Panc1 (cell line): ENCODE measurements at regions not wholly inside any gene's neighbourhood (a gene's known extent, or its start where the extent isn't known, plus 50 kb on each side); places are given as distances from the start of the nearest gene placed in this dataset.

Experiments used
- ATAC-seq: fragments of 200-7000 bp; cut with Tn5 transposase; 2 replicates; pipeline ENCODE4 v1.9.1; 2020; ENCODE audit warnings: mild to moderate bottlenecking, moderate library complexity
- BruUV-seq: library from RNA; stranded (reverse); fragments of 400-500 nt; replicated peaks from 2 replicates; lab custom pipeline; 2021; lab: Mats Ljungman, UMichigan
- CTCF ChIA-PET: fragments of 300-600 bp; sonication (Branson Sonifier 250); formaldehyde crosslinking; loops from one replicate; lab custom pipeline; 2022; ENCODE audit warnings: antibody characterized with exemption; lab: Charles Lee
- POLR2A ChIA-PET: fragments of 300-600 bp; sonication (Branson Sonifier 250); formaldehyde crosslinking; loops from one replicate; lab custom pipeline; 2022; ENCODE audit warnings: antibody characterized with exemption; lab: Charles Lee
- DNase-seq: peaks from one replicate; pipeline ENCODE4 v3.0.0-alpha.2; 2010; ENCODE audit warnings: low read depth, low spot score
- H3K27ac ChIP-seq: 2 replicates; pipeline ENCODE4 v1.5.1; 2011; ENCODE audit warnings: mild to moderate bottlenecking, low read length, inconsistent platforms
- H3K27me3 ChIP-seq: fragments of 200-500 bp; sonication (Bioruptor generic); 2 replicates; pipeline ENCODE4 v1.6.0; 2014; ENCODE audit warnings: low read length, inconsistent platforms; ENCODE audit not compliant: control insufficient read depth, insufficient read depth
- H3K36me3 ChIP-seq: fragments of 200-500 bp; sonication (Bioruptor generic); 2 replicates; pipeline ENCODE4 v1.5.1; 2014; ENCODE audit warnings: inconsistent platforms, mild to moderate bottlenecking, low read length, moderate library complexity; ENCODE audit not compliant: control insufficient read depth, insufficient read depth
- H3K4me1 ChIP-seq: 2 replicates; pipeline ENCODE4 v1.5.1; 2011; ENCODE audit warnings: inconsistent platforms, mild to moderate bottlenecking, low read length, moderate library complexity; ENCODE audit not compliant: control insufficient read depth, insufficient read depth
- H3K4me3 ChIP-seq, 2 experiments: 2 replicates each; pipeline ENCODE4 v1.5.1; 2011 to 2012; ENCODE audit warnings: low read depth in 2 of 2, low read length in 2 of 2, mild to moderate bottlenecking in 2 of 2, inconsistent platforms in 1 of 2, moderate library complexity in 1 of 2
- H3K9me3 ChIP-seq: fragments of 200-500 bp; sonication (Bioruptor generic); 2 replicates; pipeline ENCODE4 v1.5.1; 2014; ENCODE audit warnings: low read depth, mild to moderate bottlenecking, inconsistent platforms, low read length, moderate library complexity; ENCODE audit not compliant: control insufficient read depth, insufficient read depth
- CTCF ChIP-seq: fragments of 450-650 bp; IDR thresholded peaks from 2 replicates; pipeline ENCODE4 v1.5.1; 2017; ENCODE audit warnings: mild to moderate bottlenecking
- POLR2AphosphoS5 ChIP-seq: IDR thresholded peaks from 2 replicates; pipeline ENCODE4 v1.6.1; 2012; ENCODE audit warnings: mild to moderate bottlenecking, low read depth, low read length, moderate library complexity
- REST ChIP-seq, 2 experiments: IDR thresholded peaks; 2 replicates each; pipeline ENCODE4 v1.6.1; 2011 to 2012; ENCODE audit warnings: low read depth in 2 of 2, control low read depth in 1 of 2, low read length in 1 of 2, mild to moderate bottlenecking in 1 of 2, moderate library complexity in 1 of 2; ENCODE audit not compliant: insufficient read depth in 1 of 2
- SIN3A ChIP-seq: IDR thresholded peaks from 2 replicates; pipeline ENCODE4 v1.6.1; 2012; ENCODE audit warnings: low read depth, mild to moderate bottlenecking, low read length, moderate library complexity, borderline replicate concordance; ENCODE audit not compliant: insufficient read depth
- TCF7L2 ChIP-seq: IDR thresholded peaks from 2 replicates; pipeline ENCODE4 v1.6.1; 2011; ENCODE audit warnings: mild to moderate bottlenecking, low read depth, low read length, inconsistent platforms
- in situ Hi-C: cut with HindIII; loops from 2 replicates; pipeline ENCODE4 v1.10.0; 2016; ENCODE audit warnings: low sequenced_read_pairs, low pct_unique_long_range_greater_than_20kb
- intact Hi-C: fragments of 100-400 bp; cut with micrococcal nuclease; formaldehyde crosslinking; loops from one replicate; pipeline ENCODE4 v1.10.0; 2022; ENCODE audit not compliant: unreplicated experiment

- in situ Hi-C loops (no loop called here), intact Hi-C loops (no loop called here)
- ATAC-seq = no peak
These were observed 70.0 kb upstream of the SRSF6 start for GRCh38 chr20:43387737-43388136.

GRCh38 chr20:43386878-43387277 is 70.8 kb upstream of the SRSF6 start:
- H3K27me3 ChIP-seq = no peaks in the 10 kb centered on the region
- H3K27ac ChIP-seq = no peak overlapping the region
- ATAC-seq (no peak), DNase-seq (no peak)
- in situ Hi-C loops = no loop called here
- no peaks in the 10 kb centered on the region for H3K36me3 ChIP-seq
- ChIA-PET POLR2A (no interaction called here), CTCF (no interaction called here)
- TF ChIP-seq CTCF = no peak
- TF ChIP-seq REST (IDR thresholded peaks at IDR 0.05; ENCODE audit: insufficient read depth in 1 of 2, low read depth in 2 of 2, low read length in 1 of 2) = no peak
- TF ChIP-seq TCF7L2 = no peak
- no peak for TF ChIP-seq SIN3A
- no peak for TF ChIP-seq POLR2AphosphoS5
- H3K9me3 ChIP-seq = no peaks in the 10 kb centered on the region
- BruUV-seq = no TSS peak
- no peak overlapping the region for H3K4me3 ChIP-seq
- intact Hi-C loops = no loop called here
- H3K4me1 ChIP-seq = no peaks in the 10 kb centered on the region

More at GRCh38 chr20:43387737-43388136, 70.0 kb upstream of the SRSF6 start:
- Histone ChIP-seq H3K4me1 (no peaks in the 10 kb centered on the region), H3K9me3 (no peaks in the 10 kb centered on the region), H3K4me3 (no peak overlapping the region), H3K27me3 (no peaks in the 10 kb centered on the region), H3K36me3 (no peaks in the 10 kb centered on the region), H3K27ac (no peak overlapping the region)
- TF ChIP-seq POLR2AphosphoS5 = no peak
- TF ChIP-seq SIN3A = no peak
- no peak for TF ChIP-seq TCF7L2
- TF ChIP-seq REST (IDR thresholded peaks at IDR 0.05; ENCODE audit: insufficient read depth in 1 of 2, low read depth in 2 of 2, low read length in 1 of 2) = no peak
- no peak for TF ChIP-seq CTCF
- CTCF ChIA-PET = no interaction called here
- POLR2A ChIA-PET = no interaction called here
- BruUV-seq = no TSS peak
- no peak for DNase-seq
